ENCODE measurements at regions not wholly inside any gene's neighbourhood (a gene's known extent, or its start where the extent isn't known, plus 50 kb on each side); places are given as distances from the start of the nearest gene placed in this dataset.

- TF ChIP-seq BHLHE40 (IDR thresholded peaks at IDR 0.05; ENCODE audit: borderline replicate concordance) (no peak), CTBP1 (IDR thresholded peaks at IDR 0.05; ENCODE audit: borderline replicate concordance) (no peak), NFRKB (IDR thresholded peaks at IDR 0.05) (no peak), ZNF384 (IDR thresholded peaks at IDR 0.05) (no peak), FOXK2 (IDR thresholded peaks at IDR 0.05) (no peak), LEF1 (IDR thresholded peaks at IDR 0.05; ENCODE audit: borderline replicate concordance) (no peak)
Observed at GRCh38 chr20:57066126-57066900, 200.1 kb downstream of the BMP7 start.

All from HEK293T (cell line).